ENCODE measurements at regions not wholly inside any gene's neighbourhood (a gene's known extent, or its start where the extent isn't known, plus 50 kb on each side); places are given as distances from the start of the nearest gene placed in this dataset.

GRCh38 chr1:191086910-191087309, 609.2 kb upstream of the BRINP3 start:
- no peak for DNase-seq (ENCODE audit: low read depth)
- H3K4me3 ChIP-seq (ENCODE audit: low read depth, low read length): no peak overlapping the region

- no peak for DNase-seq (ENCODE audit: low read depth)
- H3K4me3 ChIP-seq (ENCODE audit: low read depth, low read length): no peak overlapping the region
These were observed 618.7 kb upstream of the BRINP3 start for GRCh38 chr1:191096405-191096804.

- DNase-seq (ENCODE audit: low read depth): no peak
- no peak overlapping the region for H3K4me3 ChIP-seq (ENCODE audit: low read depth, low read length)
These were observed 622.0 kb upstream of the BRINP3 start for GRCh38 chr1:191099696-191100095.

GRCh38 chr1:191101960-191102359, 624.3 kb upstream of the BRINP3 start:
- DNase-seq (ENCODE audit: low read depth): no peak
- H3K4me3 ChIP-seq (ENCODE audit: low read depth, low read length): no peak overlapping the region

GRCh38 chr1:191125950-191126349, 648.3 kb upstream of the BRINP3 start:
- DNase-seq (ENCODE audit: low read depth): no peak
- H3K4me3 ChIP-seq (ENCODE audit: low read depth, low read length): no peak overlapping the region

- no peak for DNase-seq (ENCODE audit: low read depth)
- H3K4me3 ChIP-seq (ENCODE audit: low read depth, low read length): no peak overlapping the region
These were observed 657.1 kb upstream of the BRINP3 start for GRCh38 chr1:191134796-191135195.

GRCh38 chr1:191140038-191140437, 662.4 kb upstream of the BRINP3 start:
- no peak for DNase-seq (ENCODE audit: low read depth)
- H3K4me3 ChIP-seq (ENCODE audit: low read depth, low read length): no peak overlapping the region

GRCh38 chr1:191142748-191143147, 665.1 kb upstream of the BRINP3 start:
- H3K4me3 ChIP-seq (ENCODE audit: low read depth, low read length): no peak overlapping the region
- DNase-seq (ENCODE audit: low read depth): no peak

- no peak overlapping the region for H3K4me3 ChIP-seq (ENCODE audit: low read depth, low read length)
- DNase-seq (ENCODE audit: low read depth): no peak
These were observed 668.2 kb upstream of the BRINP3 start for GRCh38 chr1:191145834-191146233.

GRCh38 chr1:191151321-191151807, 673.7 kb upstream of the BRINP3 start:
- DNase-seq (ENCODE audit: low read depth): no peak
- no peak overlapping the region for H3K4me3 ChIP-seq (ENCODE audit: low read depth, low read length)

- no peak for DNase-seq (ENCODE audit: low read depth)
These were observed 675.1 kb upstream of the BRINP3 start for GRCh38 chr1:191152776-191153175.

GRCh38 chr1:191155178-191155577, 677.5 kb upstream of the BRINP3 start:
- DNase-seq (ENCODE audit: low read depth): no peak
- H3K4me3 ChIP-seq (ENCODE audit: low read depth, low read length): no peak overlapping the region

More at GRCh38 chr1:191152776-191153175, 675.1 kb upstream of the BRINP3 start:
- H3K4me3 ChIP-seq (ENCODE audit: low read depth, low read length): no peak overlapping the region

- no peak for DNase-seq (ENCODE audit: low read depth)
These were observed 683.2 kb upstream of the BRINP3 start for GRCh38 chr1:191160837-191161236.

GRCh38 chr1:191162762-191163161, 685.1 kb upstream of the BRINP3 start:
- H3K4me3 ChIP-seq (ENCODE audit: low read depth, low read length): no peak overlapping the region
- DNase-seq (ENCODE audit: low read depth): no peak

More at GRCh38 chr1:191160837-191161236, 683.2 kb upstream of the BRINP3 start:
- no peak overlapping the region for H3K4me3 ChIP-seq (ENCODE audit: low read depth, low read length)

GRCh38 chr1:191163621-191164020, 686.0 kb upstream of the BRINP3 start:
- H3K4me3 ChIP-seq (ENCODE audit: low read depth, low read length): no peak overlapping the region
- no peak for DNase-seq (ENCODE audit: low read depth)

- H3K4me3 ChIP-seq (ENCODE audit: low read depth, low read length): no peak overlapping the region
- DNase-seq (ENCODE audit: low read depth): no peak
These were observed 696.6 kb upstream of the BRINP3 start for GRCh38 chr1:191174298-191174697.

- H3K4me3 ChIP-seq (ENCODE audit: low read depth, low read length): no peak overlapping the region
- no peak for DNase-seq (ENCODE audit: low read depth)
These were observed 698.5 kb upstream of the BRINP3 start for GRCh38 chr1:191176131-191176530.

GRCh38 chr1:191206513-191207207, 729.0 kb upstream of the BRINP3 start:
- peak; percentile 5 for DNase-seq (ENCODE audit: low read depth)
- no peak overlapping the region for H3K4me3 ChIP-seq (ENCODE audit: low read depth, low read length)

- H3K4me3 ChIP-seq (ENCODE audit: low read depth, low read length): no peak overlapping the region
- DNase-seq (ENCODE audit: low read depth): no peak
These were observed 744.5 kb upstream of the BRINP3 start for GRCh38 chr1:191222206-191222605.

- no peak overlapping the region for H3K4me3 ChIP-seq (ENCODE audit: low read depth, low read length)
- peak; percentile 28 for DNase-seq (ENCODE audit: low read depth)
These were observed 763.3 kb upstream of the BRINP3 start for GRCh38 chr1:191240925-191241324.

GRCh38 chr1:191255354-191256054, 777.8 kb upstream of the BRINP3 start:
- no peak overlapping the region for H3K4me3 ChIP-seq (ENCODE audit: low read depth, low read length)
- no peak for DNase-seq (ENCODE audit: low read depth)

Data from skeletal muscle cell (primary cell).